OCI-LY1 (cell line): ENCODE measurements at regions not wholly inside any gene's neighbourhood (a gene's known extent, or its start where the extent isn't known, plus 50 kb on each side); places are given as distances from the start of the nearest gene placed in this dataset.

Experiments
- H2AFZ ChIP-seq: fragments of 200-600 bp; sonication (generic), shearing (Covaris generic); 2 replicates; pipeline ENCODE4 v1.6.0; 2014; ENCODE audit warnings: antibody characterized with exemption, mild to moderate bottlenecking, low read length
- H3F3A ChIP-seq: fragments of 200-600 bp; sonication (generic), shearing (Covaris generic); 2 replicates; pipeline ENCODE4 v1.6.0; 2014; ENCODE audit warnings: mild to moderate bottlenecking, antibody characterized with exemption, low read length, moderate library complexity; ENCODE audit not compliant: insufficient read depth
- H3K27ac ChIP-seq: fragments of 200-600 bp; sonication (generic); 2 replicates; pipeline ENCODE4 v1.5.1; 2014; ENCODE audit warnings: low read length, mixed run types, mild to moderate bottlenecking, low read depth; ENCODE audit not compliant: poor library complexity, severe bottlenecking
- H3K27me3 ChIP-seq: fragments of 200-600 bp; sonication (generic); 2 replicates; pipeline ENCODE4 v1.6.0; 2014; ENCODE audit warnings: antibody characterized with exemption, mild to moderate bottlenecking, low read length, moderate library complexity; ENCODE audit not compliant: insufficient read depth
- H3K36me3 ChIP-seq: fragments of 200-600 bp; sonication (generic); 2 replicates; pipeline ENCODE4 v1.6.1; 2014; ENCODE audit warnings: mild to moderate bottlenecking, antibody characterized with exemption, low read length, moderate library complexity, mixed read lengths; ENCODE audit not compliant: insufficient read depth
- H3K4me1 ChIP-seq: fragments of 200-600 bp; sonication (generic); 2 replicates; pipeline ENCODE4 v1.5.1; 2014; ENCODE audit warnings: mild to moderate bottlenecking, low read length, moderate library complexity; ENCODE audit not compliant: insufficient read depth, severe bottlenecking
- H3K4me2 ChIP-seq: fragments of 200-600 bp; sonication (generic), shearing (Covaris generic); 2 replicates; pipeline ENCODE4 v1.6.1; 2014; ENCODE audit warnings: low read length
- H3K4me3 ChIP-seq: fragments of 200-600 bp; sonication (generic); 2 replicates; pipeline ENCODE4 v1.5.1; 2014; ENCODE audit warnings: low read length, low read depth, mild to moderate bottlenecking, mixed read lengths; ENCODE audit not compliant: poor library complexity, severe bottlenecking
- H3K79me2 ChIP-seq: fragments of 200-600 bp; shearing (Covaris generic); 2 replicates; pipeline ENCODE4 v1.6.1; 2016; ENCODE audit warnings: mixed run types, low read length, mixed read lengths; ENCODE audit not compliant: insufficient read depth
- H3K9ac ChIP-seq: fragments of 200-600 bp; sonication (generic), shearing (Covaris generic); 2 replicates; pipeline ENCODE4 v1.6.1; 2014; ENCODE audit warnings: mild to moderate bottlenecking, low read length, mixed read lengths
- H3K9me2 ChIP-seq: fragments of 200-600 bp; sonication (generic), shearing (Covaris generic); 2 replicates; pipeline ENCODE4 v1.6.1; 2014; ENCODE audit warnings: low read depth, mild to moderate bottlenecking, low read length, mixed read lengths
- H3K9me3 ChIP-seq: fragments of 200-600 bp; shearing (Covaris generic); 2 replicates; pipeline ENCODE4 v1.6.1; 2014; ENCODE audit warnings: low read length, mixed read lengths
- H4K20me1 ChIP-seq: fragments of 200-600 bp; sonication (generic), shearing (Covaris generic); 2 replicates; pipeline ENCODE4 v1.6.0; 2016; ENCODE audit warnings: mild to moderate bottlenecking, low read length; ENCODE audit not compliant: insufficient read depth
- EZH2 ChIP-seq: fragments of 200-600 bp; sonication (generic), shearing (Covaris generic); IDR thresholded peaks from 2 replicates; pipeline ENCODE4 v1.8.0; 2017; ENCODE audit warnings: borderline replicate concordance, mixed run types, mild to moderate bottlenecking, antibody characterized with exemption, low read length, moderate library complexity, mixed read lengths
- TF ChIP-seq, protein P1 (sequence below): fragments of 200-600 bp; sonication (generic), shearing (Covaris generic); IDR thresholded peaks from 2 replicates; pipeline ENCODE4 v1.5.1; 2017; ENCODE audit warnings: mild to moderate bottlenecking, antibody characterized with exemption, low read length, moderate library complexity, mixed read lengths

DNA sequence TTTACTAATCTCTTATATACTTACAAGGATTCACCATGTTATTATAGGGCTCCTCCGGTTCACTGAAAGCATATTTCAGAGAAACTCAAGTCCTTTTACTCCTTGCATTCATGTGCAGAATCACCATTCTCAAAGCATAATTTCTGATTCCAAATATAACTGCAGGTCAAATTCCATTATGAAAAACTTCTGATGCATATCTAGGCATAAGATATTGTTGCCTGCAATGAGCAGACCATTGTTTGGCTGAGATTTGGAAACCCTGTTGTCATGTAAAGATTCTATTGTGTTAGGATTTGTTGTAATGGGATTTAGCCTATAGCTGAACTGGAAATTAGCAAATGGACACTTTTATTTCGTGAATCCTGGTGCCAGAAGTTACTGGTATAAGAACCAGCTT, 69.5 kb upstream of the PRICKLE2 start:
- H2AFZ ChIP-seq = no peak overlapping the region
- H3K4me3 ChIP-seq = no peak overlapping the region
- H3K9me2 ChIP-seq = no peaks in the 10 kb centered on the region
- H3K4me2 ChIP-seq = no peak overlapping the region
- H3K79me2 ChIP-seq = no peaks in the 10 kb centered on the region
- H3K9ac ChIP-seq = no peak overlapping the region
- no peaks in the 10 kb centered on the region for H3K36me3 ChIP-seq
- TF ChIP-seq, protein P1, sequence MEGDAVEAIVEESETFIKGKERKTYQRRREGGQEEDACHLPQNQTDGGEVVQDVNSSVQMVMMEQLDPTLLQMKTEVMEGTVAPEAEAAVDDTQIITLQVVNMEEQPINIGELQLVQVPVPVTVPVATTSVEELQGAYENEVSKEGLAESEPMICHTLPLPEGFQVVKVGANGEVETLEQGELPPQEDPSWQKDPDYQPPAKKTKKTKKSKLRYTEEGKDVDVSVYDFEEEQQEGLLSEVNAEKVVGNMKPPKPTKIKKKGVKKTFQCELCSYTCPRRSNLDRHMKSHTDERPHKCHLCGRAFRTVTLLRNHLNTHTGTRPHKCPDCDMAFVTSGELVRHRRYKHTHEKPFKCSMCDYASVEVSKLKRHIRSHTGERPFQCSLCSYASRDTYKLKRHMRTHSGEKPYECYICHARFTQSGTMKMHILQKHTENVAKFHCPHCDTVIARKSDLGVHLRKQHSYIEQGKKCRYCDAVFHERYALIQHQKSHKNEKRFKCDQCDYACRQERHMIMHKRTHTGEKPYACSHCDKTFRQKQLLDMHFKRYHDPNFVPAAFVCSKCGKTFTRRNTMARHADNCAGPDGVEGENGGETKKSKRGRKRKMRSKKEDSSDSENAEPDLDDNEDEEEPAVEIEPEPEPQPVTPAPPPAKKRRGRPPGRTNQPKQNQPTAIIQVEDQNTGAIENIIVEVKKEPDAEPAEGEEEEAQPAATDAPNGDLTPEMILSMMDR = no peak
- TF ChIP-seq EZH2 = no peak
- H3K27ac ChIP-seq = no peak overlapping the region
- H3K4me1 ChIP-seq = no peaks in the 10 kb centered on the region
- H3K27me3 ChIP-seq = no peaks in the 10 kb centered on the region
- H3F3A ChIP-seq = no peaks in the 10 kb centered on the region
- H4K20me1 ChIP-seq = no peaks in the 10 kb centered on the region
- H3K9me3 ChIP-seq = peaks cover 8% of the 10 kb centered on the region; the same call in 1 of the 2 replicates

DNA sequence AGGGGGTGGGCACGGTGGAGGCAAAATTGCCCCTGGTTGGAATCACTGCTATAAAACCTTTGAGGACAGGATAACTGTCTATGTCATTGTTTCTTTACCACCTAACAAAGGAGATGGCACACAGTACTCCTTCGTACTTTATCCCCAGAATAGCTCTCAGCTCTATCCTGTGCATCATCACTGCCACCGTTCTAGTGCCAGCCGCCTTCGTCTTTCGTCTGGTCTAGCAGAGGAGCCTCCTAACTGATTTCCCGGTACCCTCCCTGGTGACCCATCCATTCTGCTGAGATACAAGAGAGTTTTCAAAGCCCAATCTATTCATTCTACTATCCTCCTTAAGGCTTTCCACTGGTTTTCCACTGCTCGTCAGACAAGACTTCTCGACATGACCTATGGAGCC, 67.9 kb upstream of the PRICKLE2 start:
- Histone ChIP-seq H2AFZ (no peak overlapping the region), H3K4me2 (no peak overlapping the region), H3K9ac (no peak overlapping the region), H3K4me1 (no peaks in the 10 kb centered on the region), H4K20me1 (no peaks in the 10 kb centered on the region), H3K27ac (no peak overlapping the region), H3K79me2 (no peaks in the 10 kb centered on the region), H3K9me3 (peaks cover 8% of the 10 kb centered on the region; the same call in 1 of the 2 replicates), H3K27me3 (no peaks in the 10 kb centered on the region), H3K36me3 (no peaks in the 10 kb centered on the region), H3K9me2 (no peaks in the 10 kb centered on the region), H3K4me3 (no peak overlapping the region), H3F3A (no peaks in the 10 kb centered on the region)
- TF ChIP-seq, protein P1 = no peak
- no peak for TF ChIP-seq EZH2

DNA sequence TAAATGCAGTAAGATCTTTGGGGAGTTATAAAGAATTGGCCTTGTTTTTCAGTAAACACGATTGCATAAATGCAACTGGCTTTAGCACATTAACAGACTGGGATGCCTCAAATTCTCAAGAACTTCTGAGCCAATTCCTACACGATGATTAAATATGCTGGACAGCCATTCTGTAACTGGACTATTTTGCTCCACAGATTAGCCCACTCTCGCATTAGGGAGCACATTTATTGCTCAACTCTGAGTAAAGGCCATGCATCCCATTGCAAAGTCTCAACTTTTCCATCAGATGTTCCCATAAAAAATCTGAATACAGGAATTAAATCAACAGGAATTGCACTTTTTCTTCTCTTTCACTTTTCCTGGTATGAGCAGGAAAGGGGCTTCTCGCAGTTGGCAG, 66.7 kb upstream of the PRICKLE2 start:
- Histone ChIP-seq H4K20me1 (no peaks in the 10 kb centered on the region), H2AFZ (no peak overlapping the region), H3K9me2 (no peaks in the 10 kb centered on the region), H3K4me1 (no peaks in the 10 kb centered on the region), H3K79me2 (no peaks in the 10 kb centered on the region), H3K9me3 (peaks cover 4% of the 10 kb centered on the region; the same call in 1 of the 2 replicates), H3K36me3 (no peaks in the 10 kb centered on the region), H3K27me3 (no peaks in the 10 kb centered on the region), H3K27ac (no peak overlapping the region), H3K4me2 (no peak overlapping the region), H3K4me3 (no peak overlapping the region), H3K9ac (no peak overlapping the region), H3F3A (no peaks in the 10 kb centered on the region)
- TF ChIP-seq, protein P1 = no peak
- no peak for TF ChIP-seq EZH2
